Ishikawa (cell line): ENCODE measurements at regions not wholly inside any gene's neighbourhood (a gene's known extent, or its start where the extent isn't known, plus 50 kb on each side); places are given as distances from the start of the nearest gene placed in this dataset.

ENCODE experiments used
- MAX ChIP-seq: IDR thresholded peaks from 2 replicates; pipeline ENCODE4 v1.6.1; 2012
- ZBTB7A ChIP-seq: IDR thresholded peaks from 2 replicates; pipeline ENCODE4 v1.6.1; 2012; ENCODE audit warnings: low read depth

GRCh38 chr4:38332699-38333098, 331.3 kb upstream of the KLF3 start:
- TF ChIP-seq MAX (no peak), ZBTB7A (no peak)
